ENCODE measurements at regions not wholly inside any gene's neighbourhood (a gene's known extent, or its start where the extent isn't known, plus 50 kb on each side); places are given as distances from the start of the nearest gene placed in this dataset.
"Not testable (repeated sequence)": the region's sequence is repeated elsewhere in the genome, so short reads cannot be mapped to it uniquely, and the experiment has no call there.

- DNase-seq: no peak
Observed at GRCh38 chr6:85068221-85068620, 303.8 kb upstream of the TBX18 start.

GRCh38 chr6:85066266-85066665, 301.9 kb upstream of the TBX18 start:
- no peak for DNase-seq

- DNase-seq: no peak
Observed at GRCh38 chr6:85065831-85066230, 301.4 kb upstream of the TBX18 start.

- no peak for DNase-seq
Observed at GRCh38 chr6:85063611-85064010, 299.2 kb upstream of the TBX18 start.

- DNase-seq: no peak
Observed at GRCh38 chr6:85062884-85063283, 298.5 kb upstream of the TBX18 start.

- no peak for DNase-seq
Observed at GRCh38 chr6:85058806-85059205, 294.4 kb upstream of the TBX18 start.

- DNase-seq: no peak
Observed at GRCh38 chr6:85050149-85050548, 285.8 kb upstream of the TBX18 start.

GRCh38 chr6:85049282-85049681, 284.9 kb upstream of the TBX18 start:
- DNase-seq: no peak

GRCh38 chr6:85047818-85048217, 283.4 kb upstream of the TBX18 start:
- DNase-seq: no peak

- not testable (repeated sequence) for DNase-seq
Observed at GRCh38 chr6:85045767-85046166, 281.4 kb upstream of the TBX18 start.

GRCh38 chr6:85044361-85044760, 280.0 kb upstream of the TBX18 start:
- no peak for DNase-seq

- DNase-seq: no peak
Observed at GRCh38 chr6:85041376-85041775, 277.0 kb upstream of the TBX18 start.

- DNase-seq: no peak
Observed at GRCh38 chr6:85037221-85037620, 272.8 kb upstream of the TBX18 start.

- no peak for DNase-seq
Observed at GRCh38 chr6:85035766-85036165, 271.4 kb upstream of the TBX18 start.

GRCh38 chr6:85033547-85033946, 269.1 kb upstream of the TBX18 start:
- no peak for DNase-seq

GRCh38 chr6:85026021-85026420, 261.6 kb upstream of the TBX18 start:
- no peak for DNase-seq

- no peak for DNase-seq
Observed at GRCh38 chr6:85023721-85024120, 259.3 kb upstream of the TBX18 start.

GRCh38 chr6:85017352-85017751, 253.0 kb upstream of the TBX18 start:
- no peak for DNase-seq

GRCh38 chr6:85016726-85017125, 252.3 kb upstream of the TBX18 start:
- no peak for DNase-seq

- peak; percentile 43 for DNase-seq
Observed at GRCh38 chr6:85015396-85015990, 251.1 kb upstream of the TBX18 start.

GRCh38 chr6:85010865-85011264, 246.5 kb upstream of the TBX18 start:
- no peak for DNase-seq

- no peak for DNase-seq
Observed at GRCh38 chr6:85008296-85009009, 244.1 kb upstream of the TBX18 start.

GRCh38 chr6:85006362-85006761, 242.0 kb upstream of the TBX18 start:
- no peak for DNase-seq

GRCh38 chr6:85005494-85005893, 241.1 kb upstream of the TBX18 start:
- DNase-seq: no peak

Measured in RPMI8226 (cell line).